ENCODE measurements at regions not wholly inside any gene's neighbourhood (a gene's known extent, or its start where the extent isn't known, plus 50 kb on each side); places are given as distances from the start of the nearest gene placed in this dataset.

DNA sequence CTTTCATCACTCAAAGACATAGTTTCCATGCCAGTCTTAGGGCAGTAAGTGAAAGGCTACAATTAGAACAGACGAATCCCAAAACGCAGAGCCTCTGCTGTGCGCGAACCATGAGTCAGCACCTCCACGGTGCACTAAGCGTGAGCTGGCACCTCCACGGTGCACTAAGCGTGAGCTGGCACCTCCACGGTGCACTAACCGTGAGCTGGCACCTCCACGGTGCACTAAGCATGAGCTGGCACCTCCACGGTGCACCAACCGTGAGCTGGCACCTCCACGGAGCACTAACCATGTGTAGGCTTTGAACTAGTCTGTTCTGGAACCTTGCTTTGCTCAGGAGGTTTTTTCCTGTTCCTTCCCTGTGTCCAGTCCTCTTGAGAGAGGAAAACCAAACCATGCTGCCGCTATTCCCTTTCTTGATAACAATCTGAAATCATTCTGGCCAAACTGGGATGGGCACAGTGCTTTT is 120.6 kb downstream of the IRS2 start:
- Histone ChIP-seq H3K9me3 (no peaks in the 10 kb centered on the region), H3K27ac (no peak overlapping the region), H3K36me3 (ENCODE audit: low read depth, missing control alignments) (no peaks in the 10 kb centered on the region), H3K4me3 (no peak overlapping the region), H3K27me3 (no peaks in the 10 kb centered on the region), H3K4me1 (no peaks in the 10 kb centered on the region)
- 92 to 95% methylated on average over 15 of the region's 15 CpGs for WGBS, 2 donors
- no peak for DNase-seq
- no peak for TF ChIP-seq POLR2A (IDR thresholded peaks at IDR 0.05)
- TF ChIP-seq, protein P1, sequence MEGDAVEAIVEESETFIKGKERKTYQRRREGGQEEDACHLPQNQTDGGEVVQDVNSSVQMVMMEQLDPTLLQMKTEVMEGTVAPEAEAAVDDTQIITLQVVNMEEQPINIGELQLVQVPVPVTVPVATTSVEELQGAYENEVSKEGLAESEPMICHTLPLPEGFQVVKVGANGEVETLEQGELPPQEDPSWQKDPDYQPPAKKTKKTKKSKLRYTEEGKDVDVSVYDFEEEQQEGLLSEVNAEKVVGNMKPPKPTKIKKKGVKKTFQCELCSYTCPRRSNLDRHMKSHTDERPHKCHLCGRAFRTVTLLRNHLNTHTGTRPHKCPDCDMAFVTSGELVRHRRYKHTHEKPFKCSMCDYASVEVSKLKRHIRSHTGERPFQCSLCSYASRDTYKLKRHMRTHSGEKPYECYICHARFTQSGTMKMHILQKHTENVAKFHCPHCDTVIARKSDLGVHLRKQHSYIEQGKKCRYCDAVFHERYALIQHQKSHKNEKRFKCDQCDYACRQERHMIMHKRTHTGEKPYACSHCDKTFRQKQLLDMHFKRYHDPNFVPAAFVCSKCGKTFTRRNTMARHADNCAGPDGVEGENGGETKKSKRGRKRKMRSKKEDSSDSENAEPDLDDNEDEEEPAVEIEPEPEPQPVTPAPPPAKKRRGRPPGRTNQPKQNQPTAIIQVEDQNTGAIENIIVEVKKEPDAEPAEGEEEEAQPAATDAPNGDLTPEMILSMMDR (IDR thresholded peaks at IDR 0.05) = no peak
- intact Hi-C loops (cut with DNase I; ENCODE audit: low total_unique reads) = no loop called here

DNA sequence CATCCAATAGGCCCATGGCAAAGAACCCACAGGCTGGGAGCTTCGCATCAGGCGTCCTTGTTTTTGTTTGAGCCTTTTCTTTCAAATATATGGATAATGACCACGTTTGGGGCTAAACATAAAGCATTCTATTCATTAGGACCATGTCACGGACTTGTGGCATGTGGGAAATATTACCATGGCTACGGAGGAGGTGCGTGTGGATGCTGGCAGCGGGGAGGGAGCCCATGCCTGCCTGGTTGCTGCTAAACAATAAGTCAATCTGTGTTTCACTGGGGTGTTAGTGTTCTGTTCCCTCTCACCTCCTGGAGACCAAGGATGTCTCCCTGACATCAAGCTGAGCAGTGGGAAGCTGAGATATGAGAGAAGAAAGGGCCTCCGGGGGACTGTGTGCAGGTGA is 121.1 kb downstream of the IRS2 start:
- Histone ChIP-seq H3K4me1 (no peaks in the 10 kb centered on the region), H3K4me3 (no peak overlapping the region), H3K27ac (no peak overlapping the region), H3K27me3 (no peaks in the 10 kb centered on the region), H3K36me3 (ENCODE audit: low read depth, missing control alignments) (no peaks in the 10 kb centered on the region), H3K9me3 (no peaks in the 10 kb centered on the region)
- intact Hi-C loops (cut with DNase I; ENCODE audit: low total_unique reads) = no loop called here
- WGBS, 2 donors = 81 to 88% methylated on average over 8 of the region's 8 CpGs
- TF ChIP-seq, protein P1 (IDR thresholded peaks at IDR 0.05) = no peak
- TF ChIP-seq POLR2A (IDR thresholded peaks at IDR 0.05) = no peak
- DNase-seq = no peak

DNA sequence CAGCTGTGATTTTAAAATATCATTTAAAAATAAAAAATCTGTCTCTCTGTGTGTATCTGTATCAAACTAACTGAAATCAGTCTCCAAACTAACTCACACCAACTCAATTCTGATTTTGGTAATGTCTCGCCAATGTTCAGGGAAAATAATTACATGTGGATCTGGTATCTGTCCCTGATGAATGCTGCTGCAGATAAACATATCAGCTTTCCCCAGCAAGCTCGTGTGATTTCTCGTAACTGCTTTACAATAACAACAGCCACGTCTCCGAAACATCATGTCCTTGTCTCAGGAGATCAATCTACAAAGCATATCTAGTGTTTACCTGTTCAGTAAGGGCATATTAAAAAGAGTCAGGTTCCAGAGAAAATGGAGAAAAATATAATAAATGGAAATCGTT is 129.0 kb downstream of the IRS2 start:
- intact Hi-C loops (cut with DNase I; ENCODE audit: low total_unique reads) = no loop called here
- no peaks in the 10 kb centered on the region for H3K36me3 ChIP-seq (ENCODE audit: low read depth, missing control alignments)
- H3K27ac ChIP-seq = no peak overlapping the region

DNA sequence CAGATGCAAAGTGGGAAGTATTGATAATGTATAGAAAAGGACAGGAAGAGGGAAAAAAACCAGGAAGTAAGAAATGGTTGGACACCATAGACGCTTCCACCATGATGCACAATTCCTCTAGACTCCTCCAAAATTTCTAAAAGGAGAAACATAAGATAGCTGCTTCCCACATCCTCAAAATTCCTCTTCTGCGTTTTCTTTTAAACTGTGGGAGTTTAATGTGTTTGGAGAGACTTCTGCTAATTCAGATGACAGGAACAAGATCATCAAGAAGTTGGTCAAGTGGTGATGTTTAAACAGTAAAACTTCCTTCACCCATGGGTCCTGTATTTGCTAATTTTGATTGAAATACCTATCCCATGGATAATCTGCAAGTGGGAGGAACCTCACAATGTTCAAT is 130.2 kb downstream of the IRS2 start:
- Histone ChIP-seq H3K27me3 (no peaks in the 10 kb centered on the region), H3K4me1 (no peaks in the 10 kb centered on the region), H3K4me3 (no peak overlapping the region), H3K27ac (no peak overlapping the region), H3K9me3 (no peaks in the 10 kb centered on the region), H3K36me3 (ENCODE audit: low read depth, missing control alignments) (no peaks in the 10 kb centered on the region)
- no peak for TF ChIP-seq POLR2A (IDR thresholded peaks at IDR 0.05)
- TF ChIP-seq, protein P1 (IDR thresholded peaks at IDR 0.05) = no peak
- 86 to 88% methylated on average over 2 of the region's 2 CpGs for WGBS, 2 donors
- no peak for DNase-seq
- intact Hi-C loops (cut with DNase I; ENCODE audit: low total_unique reads) = no loop called here

More for the DNA sequence above, 129.0 kb downstream of the IRS2 start:
- Histone ChIP-seq H3K4me1 (no peaks in the 10 kb centered on the region), H3K27me3 (no peaks in the 10 kb centered on the region), H3K9me3 (no peaks in the 10 kb centered on the region), H3K4me3 (no peak overlapping the region)
- no peak for DNase-seq
- 47 to 62% methylated on average over 6 of the region's 6 CpGs for WGBS, 2 donors
- no peak for TF ChIP-seq POLR2A (IDR thresholded peaks at IDR 0.05)
- TF ChIP-seq, protein P1 (IDR thresholded peaks at IDR 0.05) = no peak

DNA sequence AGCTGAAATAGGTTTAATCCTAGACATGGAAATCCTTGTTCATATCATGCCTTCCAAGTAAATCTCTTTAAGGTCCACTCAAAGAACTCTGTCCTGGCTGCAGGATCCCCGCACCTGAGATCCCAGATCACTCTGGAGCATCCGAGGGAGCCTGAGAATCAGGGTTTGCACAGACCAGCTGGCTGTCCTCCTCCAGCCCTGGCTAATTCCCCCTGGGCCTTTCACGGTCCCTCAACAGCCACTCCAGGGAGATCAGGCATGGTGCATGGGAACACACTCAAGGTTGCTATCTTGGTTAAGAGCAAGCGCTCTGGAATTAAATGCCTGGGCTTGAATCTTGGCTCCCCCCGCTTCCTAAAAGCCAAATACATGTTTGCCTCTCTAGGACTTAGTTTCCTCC is 130.8 kb downstream of the IRS2 start:
- no peak overlapping the region for H3K4me3 ChIP-seq
- DNase-seq = no peak
- no peak for TF ChIP-seq POLR2A (IDR thresholded peaks at IDR 0.05)
- TF ChIP-seq, protein P1 (IDR thresholded peaks at IDR 0.05) = no peak
- no peaks in the 10 kb centered on the region for H3K9me3 ChIP-seq
- H3K27ac ChIP-seq = no peak overlapping the region
- no peaks in the 10 kb centered on the region for H3K36me3 ChIP-seq (ENCODE audit: low read depth, missing control alignments)
- H3K27me3 ChIP-seq = no peaks in the 10 kb centered on the region
- 90% methylated on average over 5 of the region's 5 CpGs for WGBS, 2 donors
- H3K4me1 ChIP-seq = no peaks in the 10 kb centered on the region
- intact Hi-C loops (cut with DNase I; ENCODE audit: low total_unique reads) = no loop called here
